ENCODE measurements at regions not wholly inside any gene's neighbourhood (a gene's known extent, or its start where the extent isn't known, plus 50 kb on each side); places are given as distances from the start of the nearest gene placed in this dataset.

GRCh38 chr14:56945291-56945690 is 135.0 kb upstream of the OTX2 start:
- DNase-seq (ENCODE audit: low read depth, low spot score) (no peak), ATAC-seq (no peak)
- TF ChIP-seq, protein P1, sequence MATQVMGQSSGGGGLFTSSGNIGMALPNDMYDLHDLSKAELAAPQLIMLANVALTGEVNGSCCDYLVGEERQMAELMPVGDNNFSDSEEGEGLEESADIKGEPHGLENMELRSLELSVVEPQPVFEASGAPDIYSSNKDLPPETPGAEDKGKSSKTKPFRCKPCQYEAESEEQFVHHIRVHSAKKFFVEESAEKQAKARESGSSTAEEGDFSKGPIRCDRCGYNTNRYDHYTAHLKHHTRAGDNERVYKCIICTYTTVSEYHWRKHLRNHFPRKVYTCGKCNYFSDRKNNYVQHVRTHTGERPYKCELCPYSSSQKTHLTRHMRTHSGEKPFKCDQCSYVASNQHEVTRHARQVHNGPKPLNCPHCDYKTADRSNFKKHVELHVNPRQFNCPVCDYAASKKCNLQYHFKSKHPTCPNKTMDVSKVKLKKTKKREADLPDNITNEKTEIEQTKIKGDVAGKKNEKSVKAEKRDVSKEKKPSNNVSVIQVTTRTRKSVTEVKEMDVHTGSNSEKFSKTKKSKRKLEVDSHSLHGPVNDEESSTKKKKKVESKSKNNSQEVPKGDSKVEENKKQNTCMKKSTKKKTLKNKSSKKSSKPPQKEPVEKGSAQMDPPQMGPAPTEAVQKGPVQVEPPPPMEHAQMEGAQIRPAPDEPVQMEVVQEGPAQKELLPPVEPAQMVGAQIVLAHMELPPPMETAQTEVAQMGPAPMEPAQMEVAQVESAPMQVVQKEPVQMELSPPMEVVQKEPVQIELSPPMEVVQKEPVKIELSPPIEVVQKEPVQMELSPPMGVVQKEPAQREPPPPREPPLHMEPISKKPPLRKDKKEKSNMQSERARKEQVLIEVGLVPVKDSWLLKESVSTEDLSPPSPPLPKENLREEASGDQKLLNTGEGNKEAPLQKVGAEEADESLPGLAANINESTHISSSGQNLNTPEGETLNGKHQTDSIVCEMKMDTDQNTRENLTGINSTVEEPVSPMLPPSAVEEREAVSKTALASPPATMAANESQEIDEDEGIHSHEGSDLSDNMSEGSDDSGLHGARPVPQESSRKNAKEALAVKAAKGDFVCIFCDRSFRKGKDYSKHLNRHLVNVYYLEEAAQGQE (IDR thresholded peaks at IDR 0.05; ENCODE audit: insufficient read depth in 1 of 2, low read depth in 2 of 2, low read length in 1 of 2): no peak
- no peak for TF ChIP-seq CTCF (IDR thresholded peaks at IDR 0.05)
- TF ChIP-seq TCF7L2 (IDR thresholded peaks at IDR 0.05; ENCODE audit: low read depth, low read length): no peak
- no peak for TF ChIP-seq POLR2AphosphoS5 (IDR thresholded peaks at IDR 0.05; ENCODE audit: low read depth, low read length)
- no peak for TF ChIP-seq SIN3A (IDR thresholded peaks at IDR 0.05; ENCODE audit: borderline replicate concordance, insufficient read depth, low read depth, low read length)
- Histone ChIP-seq H3K27me3 (ENCODE audit: control insufficient read depth, insufficient read depth, low read length) (no peaks in the 10 kb centered on the region), H3K9me3 (ENCODE audit: control insufficient read depth, insufficient read depth, low read depth, low read length) (no peaks in the 10 kb centered on the region), H3K4me1 (ENCODE audit: control insufficient read depth, insufficient read depth, low read length) (no peaks in the 10 kb centered on the region), H3K27ac (ENCODE audit: low read length) (no peak overlapping the region), H3K4me3 (ENCODE audit: low read depth in 2 of 2, low read length in 2 of 2) (no peak overlapping the region), H3K36me3 (ENCODE audit: control insufficient read depth, insufficient read depth, low read length) (no peaks in the 10 kb centered on the region)
- POLR2A ChIA-PET: no interaction called here
- in situ Hi-C loops (cut with HindIII; ENCODE audit: low pct_unique_long_range_greater_than_20kb, low sequenced_read_pairs) (no loop called here), intact Hi-C loops (cut with micrococcal nuclease; ENCODE audit: unreplicated experiment) (no loop called here)
- no TSS peak for BruUV-seq (replicated peaks)
- CTCF ChIA-PET: no interaction called here

GRCh38 chr14:56944397-56944796 is 134.1 kb upstream of the OTX2 start:
- CTCF ChIA-PET: no interaction called here
- no TSS peak for BruUV-seq (replicated peaks)

More at GRCh38 chr14:56944397-56944796, 134.1 kb upstream of the OTX2 start:
- DNase-seq (ENCODE audit: low read depth, low spot score): no peak
- no peak for ATAC-seq
- in situ Hi-C loops (cut with HindIII; ENCODE audit: low pct_unique_long_range_greater_than_20kb, low sequenced_read_pairs): no loop called here
- POLR2A ChIA-PET: no interaction called here
- H3K27me3 ChIP-seq (ENCODE audit: control insufficient read depth, insufficient read depth, low read length): no peaks in the 10 kb centered on the region
- no peaks in the 10 kb centered on the region for H3K9me3 ChIP-seq (ENCODE audit: control insufficient read depth, insufficient read depth, low read depth, low read length)
- H3K27ac ChIP-seq (ENCODE audit: low read length): no peak overlapping the region
- intact Hi-C loops (cut with micrococcal nuclease; ENCODE audit: unreplicated experiment): no loop called here
- H3K36me3 ChIP-seq (ENCODE audit: control insufficient read depth, insufficient read depth, low read length): no peaks in the 10 kb centered on the region
- TF ChIP-seq SIN3A (IDR thresholded peaks at IDR 0.05; ENCODE audit: borderline replicate concordance, insufficient read depth, low read depth, low read length) (no peak), CTCF (IDR thresholded peaks at IDR 0.05) (no peak), TCF7L2 (IDR thresholded peaks at IDR 0.05; ENCODE audit: low read depth, low read length) (no peak), POLR2AphosphoS5 (IDR thresholded peaks at IDR 0.05; ENCODE audit: low read depth, low read length) (no peak)
- TF ChIP-seq, protein P1 (IDR thresholded peaks at IDR 0.05; ENCODE audit: insufficient read depth in 1 of 2, low read depth in 2 of 2, low read length in 1 of 2): no peak
- no peaks in the 10 kb centered on the region for H3K4me1 ChIP-seq (ENCODE audit: control insufficient read depth, insufficient read depth, low read length)
- H3K4me3 ChIP-seq (ENCODE audit: low read depth in 2 of 2, low read length in 2 of 2): no peak overlapping the region
